ENCODE measurements at regions not wholly inside any gene's neighbourhood (a gene's known extent, or its start where the extent isn't known, plus 50 kb on each side); places are given as distances from the start of the nearest gene placed in this dataset.

- no peak for TF ChIP-seq CTCF (optimal IDR thresholded peaks at IDR 0.05 in 1 of 3, IDR thresholded peaks at IDR 0.05 in 1 of 3, conservative IDR thresholded peaks at IDR 0.05 in 1 of 3; ENCODE audit: extremely low read depth in 1 of 3, insufficient read depth in 2 of 3, low read length in 3 of 3)
- TF ChIP-seq EZH2 (IDR thresholded peaks at IDR 0.05; ENCODE audit: low read length), result no peak
Observed at GRCh38 chr9:107700847-107701246, 211.3 kb upstream of the KLF4 start.

All from keratinocyte (primary cell).